ENCODE measurements at regions not wholly inside any gene's neighbourhood (a gene's known extent, or its start where the extent isn't known, plus 50 kb on each side); places are given as distances from the start of the nearest gene placed in this dataset.

DNA sequence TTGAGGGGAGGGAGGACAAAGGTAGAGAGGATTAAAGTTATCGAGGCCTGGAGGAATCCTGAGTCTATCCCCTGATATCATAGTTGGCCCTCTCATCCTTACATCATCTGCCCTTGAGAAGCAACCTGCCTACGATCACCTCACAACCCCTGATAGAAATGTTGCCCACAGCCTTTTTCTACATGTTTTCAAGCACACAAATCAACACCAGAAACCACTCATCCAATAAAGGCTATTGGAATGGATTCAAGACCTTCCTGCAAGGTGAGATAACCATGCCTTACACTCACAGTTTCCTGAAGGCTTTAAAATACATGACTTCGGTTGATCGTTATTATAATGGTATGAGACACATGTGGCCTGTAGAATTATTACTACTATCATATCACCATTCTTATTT, 175.7 kb upstream of the EGLN3 start:
- Mint-ChIP-seq H3K27me3 (peaks cover 22% of the 10 kb centered on the region), H3K4me1 (ENCODE audit: low read depth) (peaks cover 9% of the 10 kb centered on the region), H3K36me3 (ENCODE audit: insufficient read depth) (no peaks in the 10 kb centered on the region), H3K27ac (no peak overlapping the region), H3K9me3 (ENCODE audit: low read depth) (no peaks in the 10 kb centered on the region), H3K4me3 (ENCODE audit: low read depth) (no peak overlapping the region)
- TF ChIP-seq, protein P1, sequence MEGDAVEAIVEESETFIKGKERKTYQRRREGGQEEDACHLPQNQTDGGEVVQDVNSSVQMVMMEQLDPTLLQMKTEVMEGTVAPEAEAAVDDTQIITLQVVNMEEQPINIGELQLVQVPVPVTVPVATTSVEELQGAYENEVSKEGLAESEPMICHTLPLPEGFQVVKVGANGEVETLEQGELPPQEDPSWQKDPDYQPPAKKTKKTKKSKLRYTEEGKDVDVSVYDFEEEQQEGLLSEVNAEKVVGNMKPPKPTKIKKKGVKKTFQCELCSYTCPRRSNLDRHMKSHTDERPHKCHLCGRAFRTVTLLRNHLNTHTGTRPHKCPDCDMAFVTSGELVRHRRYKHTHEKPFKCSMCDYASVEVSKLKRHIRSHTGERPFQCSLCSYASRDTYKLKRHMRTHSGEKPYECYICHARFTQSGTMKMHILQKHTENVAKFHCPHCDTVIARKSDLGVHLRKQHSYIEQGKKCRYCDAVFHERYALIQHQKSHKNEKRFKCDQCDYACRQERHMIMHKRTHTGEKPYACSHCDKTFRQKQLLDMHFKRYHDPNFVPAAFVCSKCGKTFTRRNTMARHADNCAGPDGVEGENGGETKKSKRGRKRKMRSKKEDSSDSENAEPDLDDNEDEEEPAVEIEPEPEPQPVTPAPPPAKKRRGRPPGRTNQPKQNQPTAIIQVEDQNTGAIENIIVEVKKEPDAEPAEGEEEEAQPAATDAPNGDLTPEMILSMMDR (IDR thresholded peaks at IDR 0.05; ENCODE audit: unreplicated experiment) = no peak
- no peak for DNase-seq (ENCODE audit: low spot score, unreplicated experiment)

DNA sequence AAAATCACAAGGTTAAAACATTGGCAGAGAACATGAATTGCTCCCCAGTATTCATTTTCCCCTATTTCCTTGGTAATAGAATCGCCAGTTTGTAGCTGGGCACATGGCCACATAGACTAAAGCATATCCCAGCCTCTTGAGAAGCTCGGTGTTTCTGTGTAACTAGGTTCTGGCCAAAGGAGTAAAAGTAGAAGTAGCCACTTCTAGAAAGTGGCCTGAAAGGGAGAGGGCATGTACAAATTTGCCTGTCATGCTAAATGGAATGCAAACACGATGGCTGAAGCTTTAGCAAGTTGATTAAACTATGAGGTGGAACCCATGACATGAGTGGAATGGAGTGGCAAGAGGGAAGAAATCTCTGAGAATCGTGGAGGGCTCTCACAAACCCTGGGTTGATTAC, 173.7 kb upstream of the EGLN3 start:
- Mint-ChIP-seq H3K27me3 (peaks cover 22% of the 10 kb centered on the region), H3K4me3 (ENCODE audit: low read depth) (no peak overlapping the region), H3K9me3 (ENCODE audit: low read depth) (no peaks in the 10 kb centered on the region), H3K36me3 (ENCODE audit: insufficient read depth) (no peaks in the 10 kb centered on the region), H3K27ac (no peak overlapping the region), H3K4me1 (ENCODE audit: low read depth) (peaks cover 6% of the 10 kb centered on the region)
- TF ChIP-seq, protein P1 (IDR thresholded peaks at IDR 0.05; ENCODE audit: unreplicated experiment) = no peak
- DNase-seq (ENCODE audit: low spot score, unreplicated experiment) = no peak

DNA sequence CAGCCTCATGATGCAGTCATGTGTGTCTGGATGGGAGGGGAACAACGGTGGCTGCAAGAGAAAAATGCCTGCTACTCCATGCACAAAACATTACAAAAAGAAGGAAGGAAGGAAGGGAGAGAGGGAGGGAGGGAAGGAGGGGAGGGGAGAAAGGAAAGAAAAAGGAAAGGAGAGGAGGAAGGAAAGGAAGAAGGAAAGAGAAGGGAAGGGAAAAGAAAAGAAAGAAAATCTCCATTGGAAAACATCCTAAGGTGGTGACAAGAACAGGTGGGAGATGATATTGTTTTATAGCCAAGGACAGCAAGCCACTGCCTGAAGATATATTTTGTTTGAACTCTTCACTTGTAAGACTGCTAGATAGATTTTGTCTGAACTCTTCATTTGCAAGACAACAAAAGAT, 171.8 kb upstream of the EGLN3 start:
- DNase-seq (ENCODE audit: low spot score, unreplicated experiment) = no peak
- Mint-ChIP-seq H3K4me1 (ENCODE audit: low read depth) (peaks cover 6% of the 10 kb centered on the region), H3K9me3 (ENCODE audit: low read depth) (no peaks in the 10 kb centered on the region), H3K4me3 (ENCODE audit: low read depth) (no peak overlapping the region), H3K27me3 (peaks cover 17% of the 10 kb centered on the region), H3K36me3 (ENCODE audit: insufficient read depth) (no peaks in the 10 kb centered on the region), H3K27ac (no peak overlapping the region)
- TF ChIP-seq, protein P1 (IDR thresholded peaks at IDR 0.05; ENCODE audit: unreplicated experiment) = no peak

DNA sequence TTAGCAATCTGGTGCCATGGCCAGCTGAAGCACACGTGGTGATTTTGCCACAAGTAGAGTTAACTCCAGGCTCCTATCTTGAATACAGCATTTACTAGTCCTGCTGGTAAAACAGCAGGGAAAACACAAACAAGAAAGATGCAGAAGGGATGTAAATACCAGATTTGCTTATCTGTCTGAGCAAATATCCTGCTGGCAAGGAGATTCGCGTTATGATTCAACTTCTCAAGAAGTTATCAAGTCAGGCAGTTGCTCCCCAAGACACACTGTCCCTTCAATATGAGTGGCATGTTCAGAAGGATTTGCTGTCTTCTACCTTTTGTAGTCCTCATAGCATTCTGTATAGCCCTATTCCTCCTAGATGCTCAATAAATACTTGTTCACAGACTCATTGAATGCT, 171.2 kb upstream of the EGLN3 start:
- Mint-ChIP-seq H3K9me3 (ENCODE audit: low read depth) (no peaks in the 10 kb centered on the region), H3K27me3 (peaks cover 17% of the 10 kb centered on the region), H3K4me3 (ENCODE audit: low read depth) (no peak overlapping the region), H3K27ac (no peak overlapping the region), H3K4me1 (ENCODE audit: low read depth) (peaks cover 6% of the 10 kb centered on the region), H3K36me3 (ENCODE audit: insufficient read depth) (no peaks in the 10 kb centered on the region)
- TF ChIP-seq, protein P1 (IDR thresholded peaks at IDR 0.05; ENCODE audit: unreplicated experiment) = no peak
- no peak for DNase-seq (ENCODE audit: low spot score, unreplicated experiment)

DNA sequence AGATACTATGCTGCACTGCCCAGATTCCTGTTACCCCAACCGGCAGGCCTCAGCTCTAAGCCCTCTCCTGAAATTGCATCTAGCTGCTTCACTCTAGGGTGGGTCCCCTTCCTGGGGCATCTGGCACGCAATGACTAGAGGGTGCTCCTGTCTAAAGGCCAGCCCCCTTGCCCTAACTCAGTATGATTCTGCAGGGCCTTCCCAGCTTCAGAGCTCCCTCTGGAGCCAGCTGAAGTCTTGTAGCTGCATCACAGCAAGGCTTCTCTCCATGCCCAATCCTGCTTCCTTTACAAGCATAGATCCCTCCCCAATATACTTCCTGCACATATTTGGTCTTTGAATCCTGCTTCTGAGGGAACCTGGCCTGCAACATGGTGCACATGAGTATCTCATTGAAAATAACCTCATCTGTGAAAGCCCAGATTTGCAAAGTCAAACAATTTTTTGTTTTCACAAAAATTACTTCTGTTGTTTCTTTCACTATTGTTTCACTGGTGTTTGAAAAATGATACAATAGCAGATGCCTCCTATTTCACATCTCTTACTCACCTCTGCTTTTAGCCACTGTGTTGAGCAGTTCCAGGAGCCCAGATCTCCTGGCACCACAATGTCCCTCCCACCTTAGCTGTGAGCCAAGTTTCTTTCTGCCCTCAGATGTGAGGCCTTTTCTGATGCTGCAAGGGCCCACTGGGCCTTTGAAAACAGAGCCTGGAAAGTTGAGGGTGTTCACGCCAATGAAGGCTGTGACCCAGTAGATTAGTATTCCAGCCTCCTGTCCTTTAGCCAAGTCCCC, 169.5 kb upstream of the EGLN3 start:
- Mint-ChIP-seq H3K36me3 (ENCODE audit: insufficient read depth) (peaks cover 2% of the 10 kb centered on the region), H3K27ac (no peak overlapping the region), H3K4me1 (ENCODE audit: low read depth) (peaks cover 2% of the 10 kb centered on the region), H3K27me3 (peaks cover 14% of the 10 kb centered on the region), H3K9me3 (ENCODE audit: low read depth) (peaks cover 6% of the 10 kb centered on the region), H3K4me3 (ENCODE audit: low read depth) (no peak overlapping the region)
- no peak for DNase-seq (ENCODE audit: low spot score, unreplicated experiment)
- TF ChIP-seq, protein P1 (IDR thresholded peaks at IDR 0.05; ENCODE audit: unreplicated experiment) = no peak
